GM12873 (cell line): ENCODE measurements at regions not wholly inside any gene's neighbourhood (a gene's known extent, or its start where the extent isn't known, plus 50 kb on each side); places are given as distances from the start of the nearest gene placed in this dataset.

Experiments used
- CTCF ChIP-seq: IDR thresholded peaks from 2 replicates; pipeline ENCODE4 v1.5.1; 2012; ENCODE audit warnings: low read depth, mild to moderate bottlenecking, moderate library complexity, low read length, control low read depth; ENCODE audit not compliant: insufficient read depth; ENCODE audit errors: missing control alignments

- no peak for TF ChIP-seq CTCF
These were observed 861.8 kb downstream of the TRIB2 start for GRCh38 chr2:13578547-13578946.

DNA sequence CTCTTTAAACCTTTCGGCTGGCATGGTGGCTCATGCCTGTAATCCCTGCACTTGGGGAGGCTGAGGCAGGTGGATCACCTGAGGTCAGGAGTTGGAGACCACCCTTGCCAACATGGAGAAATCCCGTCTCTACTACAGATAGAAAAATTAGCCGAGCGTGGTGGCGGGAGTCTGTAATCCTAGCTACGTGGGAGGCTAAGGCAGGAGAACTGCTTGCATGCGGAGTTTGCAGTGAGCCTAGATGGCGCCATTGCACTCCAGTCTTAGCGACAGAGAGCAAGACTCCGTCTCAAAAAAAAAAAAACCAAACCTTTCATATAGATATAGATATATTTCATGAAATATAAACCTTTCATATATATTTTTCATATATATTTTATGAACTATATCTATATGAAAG lies 864.7 kb downstream of the TRIB2 start:
- TF ChIP-seq CTCF = no peak

DNA sequence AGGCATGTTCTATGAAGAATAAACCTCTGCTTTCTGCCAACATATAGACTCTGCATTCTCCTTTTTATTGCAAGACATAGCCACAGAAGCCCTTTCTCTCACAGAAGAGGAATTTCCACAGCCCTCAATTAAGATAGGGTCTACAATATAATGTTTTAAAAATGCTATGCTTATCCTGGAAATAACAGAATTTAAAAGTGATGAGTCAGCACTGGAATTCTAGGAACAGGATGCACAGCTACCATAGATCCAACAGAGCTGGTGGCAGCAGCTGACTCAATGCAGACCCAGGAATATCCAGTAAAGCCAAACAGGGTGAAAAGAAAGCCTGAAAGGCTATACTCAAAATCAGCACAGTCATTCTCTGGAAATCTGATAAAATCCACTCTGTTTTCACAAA lies 866.9 kb downstream of the TRIB2 start:
- no peak for TF ChIP-seq CTCF

- no peak for TF ChIP-seq CTCF
These were observed 867.3 kb downstream of the TRIB2 start for GRCh38 chr2:13584020-13584419.

GRCh38 chr2:13585732-13586131 lies 869.0 kb downstream of the TRIB2 start:
- TF ChIP-seq CTCF = no peak

- no peak for TF ChIP-seq CTCF
These were observed 879.5 kb downstream of the TRIB2 start for GRCh38 chr2:13596233-13596632.

GRCh38 chr2:13597176-13597575 lies 880.4 kb downstream of the TRIB2 start:
- TF ChIP-seq CTCF = no peak
